MM.1S (cell line): ENCODE measurements at regions not wholly inside any gene's neighbourhood (a gene's known extent, or its start where the extent isn't known, plus 50 kb on each side); places are given as distances from the start of the nearest gene placed in this dataset.

Experiments used
- CTCF ChIP-seq: fragments of 300-600 bp; sonication (generic); IDR thresholded peaks from 2 replicates; pipeline ENCODE4 v1.5.1; 2016; ENCODE audit warnings: antibody characterized with exemption, low read length, mixed read lengths
- EZH2 ChIP-seq: fragments of 300-600 bp; sonication (generic); optimal IDR thresholded peaks from 2 replicates; pipeline ENCODE3; 2017; ENCODE audit warnings: low read depth, mild to moderate bottlenecking, antibody characterized with exemption, low read length, mixed read lengths

- TF ChIP-seq EZH2: no peak
- TF ChIP-seq CTCF: no peak
These were observed 151.1 kb downstream of the DACT1 start for GRCh38 chr14:58788655-58789503.
